ENCODE measurements at regions not wholly inside any gene's neighbourhood (a gene's known extent, or its start where the extent isn't known, plus 50 kb on each side); places are given as distances from the start of the nearest gene placed in this dataset.

GRCh38 chr7:108697254-108697653 is 127.6 kb downstream of the DNAJB9 start:
- DNase-seq (ENCODE audit: low read depth in 2 of 2), result no peak

GRCh38 chr7:108711611-108712010 is 141.9 kb downstream of the DNAJB9 start:
- no peak for DNase-seq (ENCODE audit: low read depth in 2 of 2)

GRCh38 chr7:108716783-108717182 is 147.1 kb downstream of the DNAJB9 start:
- no peak for DNase-seq (ENCODE audit: low read depth in 2 of 2)

GRCh38 chr7:108717781-108718180 is 148.1 kb downstream of the DNAJB9 start:
- no peak for DNase-seq (ENCODE audit: low read depth in 2 of 2)

GRCh38 chr7:108719631-108720030 is 150.0 kb downstream of the DNAJB9 start:
- no peak for DNase-seq (ENCODE audit: low read depth in 2 of 2)

GRCh38 chr7:108722561-108722960 is 152.9 kb downstream of the DNAJB9 start:
- DNase-seq (ENCODE audit: low read depth in 2 of 2), result no peak

- DNase-seq (ENCODE audit: low read depth in 2 of 2), result no peak
Measured at GRCh38 chr7:108723381-108723814, 153.7 kb downstream of the DNAJB9 start.

GRCh38 chr7:108724251-108725100 is 154.8 kb downstream of the DNAJB9 start:
- DNase-seq (ENCODE audit: low read depth in 2 of 2), result no peak

- DNase-seq (ENCODE audit: low read depth in 2 of 2), result no peak
Measured at GRCh38 chr7:108735814-108736213, 166.1 kb downstream of the DNAJB9 start.

GRCh38 chr7:108736221-108736891 is 166.7 kb downstream of the DNAJB9 start:
- DNase-seq (ENCODE audit: low read depth in 2 of 2), result no peak

- no peak for DNase-seq (ENCODE audit: low read depth in 2 of 2)
Measured at GRCh38 chr7:108770981-108771745, 201.5 kb downstream of the DNAJB9 start.

- no peak for DNase-seq (ENCODE audit: low read depth in 2 of 2)
Measured at GRCh38 chr7:108771853-108772252, 202.2 kb downstream of the DNAJB9 start.

GRCh38 chr7:108777966-108778365 is 208.3 kb downstream of the DNAJB9 start:
- no peak for DNase-seq (ENCODE audit: low read depth in 2 of 2)

GRCh38 chr7:108789451-108789850 is 219.8 kb downstream of the DNAJB9 start:
- no peak for DNase-seq (ENCODE audit: low read depth in 2 of 2)

GRCh38 chr7:108794466-108794865 is 224.8 kb downstream of the DNAJB9 start:
- DNase-seq (ENCODE audit: low read depth in 2 of 2), result no peak

- DNase-seq (ENCODE audit: low read depth in 2 of 2), result no peak
Measured at GRCh38 chr7:108802650-108803049, 233.0 kb downstream of the DNAJB9 start.

GRCh38 chr7:108805808-108806397 is 236.2 kb downstream of the DNAJB9 start:
- no peak for DNase-seq (ENCODE audit: low read depth in 2 of 2)

- no peak for DNase-seq (ENCODE audit: low read depth in 2 of 2)
Measured at GRCh38 chr7:108808549-108809266, 239.0 kb downstream of the DNAJB9 start.

- no peak for DNase-seq (ENCODE audit: low read depth in 2 of 2)
Measured at GRCh38 chr7:108809356-108809755, 239.7 kb downstream of the DNAJB9 start.

GRCh38 chr7:108810756-108811385 is 241.2 kb downstream of the DNAJB9 start:
- DNase-seq (ENCODE audit: low read depth in 2 of 2), result no peak

Data from stimulated activated CD8-positive, alpha-beta memory T cell treated with anti-CD3 and anti-CD28 coated beads, Interleukin-15, amount 100 ng/mL, for 48 hours (primary cell).